ENCODE measurements at regions not wholly inside any gene's neighbourhood (a gene's known extent, or its start where the extent isn't known, plus 50 kb on each side); places are given as distances from the start of the nearest gene placed in this dataset.

DNA sequence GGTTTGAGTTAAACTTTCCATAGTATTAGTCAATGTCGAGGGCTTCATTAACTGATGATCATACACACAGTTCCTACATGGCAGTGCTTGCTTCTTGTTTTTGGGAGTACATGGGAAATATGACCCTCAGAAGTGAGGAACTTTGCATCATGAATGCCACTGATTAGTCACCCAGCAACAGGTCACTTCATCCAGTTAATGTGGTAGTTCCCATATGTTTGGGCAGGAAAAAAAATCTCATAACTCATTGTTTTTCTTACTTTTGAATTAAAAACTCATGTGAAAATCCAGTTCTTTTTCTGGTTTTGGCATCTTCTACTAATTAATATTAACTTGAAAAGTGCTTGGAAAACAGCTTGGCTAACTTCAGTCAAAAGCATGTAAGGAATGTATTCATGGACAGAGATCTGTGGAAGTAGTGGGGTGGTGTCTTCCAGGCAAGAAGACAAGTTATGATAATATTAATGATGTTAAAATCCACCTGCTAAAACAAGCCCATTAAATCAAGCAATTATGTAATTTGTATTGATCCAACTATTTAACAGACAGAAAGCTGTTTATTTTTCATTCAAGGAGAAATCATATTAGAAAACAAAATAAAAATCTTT is 309.1 kb upstream of the NAV3 start:
- no peaks in the 10 kb centered on the region for H3K36me3 ChIP-seq (ENCODE audit: control insufficient read depth, insufficient read depth, low read length)
- no peaks in the 10 kb centered on the region for H3K27me3 ChIP-seq (ENCODE audit: control insufficient read depth in 2 of 2, insufficient read depth in 2 of 2, low read length in 2 of 2)
- H4K20me1 ChIP-seq (replicated peaks; ENCODE audit: control insufficient read depth, insufficient read depth, low read length) = no peaks in the 10 kb centered on the region
- H3K4me2 ChIP-seq (ENCODE audit: insufficient read depth, low read length) = no peak overlapping the region
- FAIRE-seq = no peak
- no peak overlapping the region for H2AFZ ChIP-seq (ENCODE audit: low read depth, low read length)
- intact Hi-C loops (cut with micrococcal nuclease) (no loop called here), in situ Hi-C loops (cut with MboI) (no loop called here)
- ChIA-PET CTCF (ENCODE audit: low intra/inter-chr PET ratio) (interaction anchor here (0.8 kb wide), 1 partner anchor 202 kb away, joined by 3 read pairs; no protein-coding TSS in a partner anchor), POLR2A (no interaction called here)
- no peaks in the 10 kb centered on the region for H3K4me1 ChIP-seq (replicated peaks in 1 of 2; ENCODE audit: control insufficient read depth in 2 of 2, insufficient read depth in 2 of 2, low read length in 2 of 2)
- H3K9me3 ChIP-seq (replicated peaks; ENCODE audit: control insufficient read depth, insufficient read depth, low read depth, low read length) = no peaks in the 10 kb centered on the region
- ATAC-seq = no peak
- no peak overlapping the region for H3K9ac ChIP-seq (ENCODE audit: insufficient read depth in 1 of 2, low read depth in 2 of 2, low read length in 2 of 2)
- no peak overlapping the region for H3K27ac ChIP-seq (ENCODE audit: extremely low read depth, low read depth, low read length)
- DNase-seq (ENCODE audit: extremely low read depth in 1 of 4, low spot score in 3 of 4) = no peak
- H3K79me2 ChIP-seq (ENCODE audit: control insufficient read depth, insufficient read depth, low read length) = no peaks in the 10 kb centered on the region
- 0% methylated on average over 1 of the region's 1 CpG for WGBS (ENCODE audit: insufficient coverage, low coverage, missing lambda C conversion rate)
- no peaks in the 10 kb centered on the region for H3K9me1 ChIP-seq (ENCODE audit: control insufficient read depth, insufficient read depth, low read length)
- TF ChIP-seq EWSR1 (IDR thresholded peaks at IDR 0.05; ENCODE audit: borderline replicate concordance, low read depth, partially characterized antibody) = no peak
- TF ChIP-seq JUN (IDR thresholded peaks at IDR 0.05; ENCODE audit: borderline replicate concordance, low read depth, low read length) = no peak
- no peak for TF ChIP-seq JUN (CRISPR knock-in tag; IDR thresholded peaks at IDR 0.05; ENCODE audit: borderline replicate concordance)
- H3K4me3 ChIP-seq = no peak overlapping the region
- no TSS peak for BruUV-seq (replicated peaks)

DNA sequence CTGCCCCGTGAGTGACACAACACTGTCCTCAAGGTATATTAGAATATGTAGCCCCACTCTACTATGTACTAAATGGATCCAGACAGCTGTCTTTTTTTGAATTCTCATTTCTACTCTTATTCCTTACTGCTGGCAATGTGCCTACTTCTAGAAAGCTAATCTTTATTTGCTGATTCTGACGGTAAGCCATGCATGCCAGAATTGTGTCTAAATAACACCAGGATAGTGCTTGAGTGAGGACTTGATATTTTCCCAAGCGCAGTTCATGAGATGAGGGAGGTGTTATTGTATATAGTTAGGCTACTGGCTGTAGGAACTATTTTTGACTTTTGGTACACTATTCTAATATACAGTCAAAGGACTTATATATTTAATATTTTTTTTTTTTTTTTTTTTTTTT is 316.2 kb upstream of the NAV3 start:
- H4K20me1 ChIP-seq (replicated peaks; ENCODE audit: control insufficient read depth, insufficient read depth, low read length) = no peaks in the 10 kb centered on the region
- CTCF ChIA-PET (ENCODE audit: low intra/inter-chr PET ratio) = no interaction called here
- BruUV-seq (replicated peaks) = no TSS peak
- H3K4me3 ChIP-seq = no peak overlapping the region
- H3K79me2 ChIP-seq (ENCODE audit: control insufficient read depth, insufficient read depth, low read length) = no peaks in the 10 kb centered on the region
- no peaks in the 10 kb centered on the region for H3K4me1 ChIP-seq (replicated peaks in 1 of 2; ENCODE audit: control insufficient read depth in 2 of 2, insufficient read depth in 2 of 2, low read length in 2 of 2)
- POLR2A ChIA-PET = no interaction called here
- H3K4me2 ChIP-seq (ENCODE audit: insufficient read depth, low read length) = no peak overlapping the region
- no peak overlapping the region for H3K27ac ChIP-seq (ENCODE audit: extremely low read depth, low read depth, low read length)
- no peaks in the 10 kb centered on the region; the same call in 1 of the 2 replicates for H3K9me3 ChIP-seq (replicated peaks; ENCODE audit: control insufficient read depth, insufficient read depth, low read depth, low read length)
- no peak overlapping the region for H3K9ac ChIP-seq (ENCODE audit: insufficient read depth in 1 of 2, low read depth in 2 of 2, low read length in 2 of 2)
- no peaks in the 10 kb centered on the region for H3K36me3 ChIP-seq (ENCODE audit: control insufficient read depth, insufficient read depth, low read length)
- no peaks in the 10 kb centered on the region for H3K27me3 ChIP-seq (ENCODE audit: control insufficient read depth in 2 of 2, insufficient read depth in 2 of 2, low read length in 2 of 2)
- intact Hi-C loops (cut with micrococcal nuclease) (no loop called here), in situ Hi-C loops (cut with MboI) (no loop called here)
- FAIRE-seq (no peak), DNase-seq (ENCODE audit: extremely low read depth in 1 of 4, low spot score in 3 of 4) (no peak), ATAC-seq (no peak)
- WGBS (ENCODE audit: insufficient coverage, low coverage, missing lambda C conversion rate) = 3% methylated on average over 3 of the region's 3 CpGs
- no peak overlapping the region for H2AFZ ChIP-seq (ENCODE audit: low read depth, low read length)
- no peaks in the 10 kb centered on the region for H3K9me1 ChIP-seq (ENCODE audit: control insufficient read depth, insufficient read depth, low read length)
- TF ChIP-seq ZNF354B (CRISPR knock-in tag; IDR thresholded peaks at IDR 0.05) (no peak), ZC3H8 (IDR thresholded peaks at IDR 0.05) (no peak)
- TF ChIP-seq, protein P1, sequence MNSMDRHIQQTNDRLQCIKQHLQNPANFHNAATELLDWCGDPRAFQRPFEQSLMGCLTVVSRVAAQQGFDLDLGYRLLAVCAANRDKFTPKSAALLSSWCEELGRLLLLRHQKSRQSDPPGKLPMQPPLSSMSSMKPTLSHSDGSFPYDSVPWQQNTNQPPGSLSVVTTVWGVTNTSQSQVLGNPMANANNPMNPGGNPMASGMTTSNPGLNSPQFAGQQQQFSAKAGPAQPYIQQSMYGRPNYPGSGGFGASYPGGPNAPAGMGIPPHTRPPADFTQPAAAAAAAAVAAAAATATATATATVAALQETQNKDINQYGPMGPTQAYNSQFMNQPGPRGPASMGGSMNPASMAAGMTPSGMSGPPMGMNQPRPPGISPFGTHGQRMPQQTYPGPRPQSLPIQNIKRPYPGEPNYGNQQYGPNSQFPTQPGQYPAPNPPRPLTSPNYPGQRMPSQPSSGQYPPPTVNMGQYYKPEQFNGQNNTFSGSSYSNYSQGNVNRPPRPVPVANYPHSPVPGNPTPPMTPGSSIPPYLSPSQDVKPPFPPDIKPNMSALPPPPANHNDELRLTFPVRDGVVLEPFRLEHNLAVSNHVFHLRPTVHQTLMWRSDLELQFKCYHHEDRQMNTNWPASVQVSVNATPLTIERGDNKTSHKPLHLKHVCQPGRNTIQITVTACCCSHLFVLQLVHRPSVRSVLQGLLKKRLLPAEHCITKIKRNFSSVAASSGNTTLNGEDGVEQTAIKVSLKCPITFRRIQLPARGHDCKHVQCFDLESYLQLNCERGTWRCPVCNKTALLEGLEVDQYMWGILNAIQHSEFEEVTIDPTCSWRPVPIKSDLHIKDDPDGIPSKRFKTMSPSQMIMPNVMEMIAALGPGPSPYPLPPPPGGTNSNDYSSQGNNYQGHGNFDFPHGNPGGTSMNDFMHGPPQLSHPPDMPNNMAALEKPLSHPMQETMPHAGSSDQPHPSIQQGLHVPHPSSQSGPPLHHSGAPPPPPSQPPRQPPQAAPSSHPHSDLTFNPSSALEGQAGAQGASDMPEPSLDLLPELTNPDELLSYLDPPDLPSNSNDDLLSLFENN (IDR thresholded peaks at IDR 0.05; ENCODE audit: low read depth in 2 of 2, low read length in 2 of 2) = no peak
- TF ChIP-seq, protein P2, sequence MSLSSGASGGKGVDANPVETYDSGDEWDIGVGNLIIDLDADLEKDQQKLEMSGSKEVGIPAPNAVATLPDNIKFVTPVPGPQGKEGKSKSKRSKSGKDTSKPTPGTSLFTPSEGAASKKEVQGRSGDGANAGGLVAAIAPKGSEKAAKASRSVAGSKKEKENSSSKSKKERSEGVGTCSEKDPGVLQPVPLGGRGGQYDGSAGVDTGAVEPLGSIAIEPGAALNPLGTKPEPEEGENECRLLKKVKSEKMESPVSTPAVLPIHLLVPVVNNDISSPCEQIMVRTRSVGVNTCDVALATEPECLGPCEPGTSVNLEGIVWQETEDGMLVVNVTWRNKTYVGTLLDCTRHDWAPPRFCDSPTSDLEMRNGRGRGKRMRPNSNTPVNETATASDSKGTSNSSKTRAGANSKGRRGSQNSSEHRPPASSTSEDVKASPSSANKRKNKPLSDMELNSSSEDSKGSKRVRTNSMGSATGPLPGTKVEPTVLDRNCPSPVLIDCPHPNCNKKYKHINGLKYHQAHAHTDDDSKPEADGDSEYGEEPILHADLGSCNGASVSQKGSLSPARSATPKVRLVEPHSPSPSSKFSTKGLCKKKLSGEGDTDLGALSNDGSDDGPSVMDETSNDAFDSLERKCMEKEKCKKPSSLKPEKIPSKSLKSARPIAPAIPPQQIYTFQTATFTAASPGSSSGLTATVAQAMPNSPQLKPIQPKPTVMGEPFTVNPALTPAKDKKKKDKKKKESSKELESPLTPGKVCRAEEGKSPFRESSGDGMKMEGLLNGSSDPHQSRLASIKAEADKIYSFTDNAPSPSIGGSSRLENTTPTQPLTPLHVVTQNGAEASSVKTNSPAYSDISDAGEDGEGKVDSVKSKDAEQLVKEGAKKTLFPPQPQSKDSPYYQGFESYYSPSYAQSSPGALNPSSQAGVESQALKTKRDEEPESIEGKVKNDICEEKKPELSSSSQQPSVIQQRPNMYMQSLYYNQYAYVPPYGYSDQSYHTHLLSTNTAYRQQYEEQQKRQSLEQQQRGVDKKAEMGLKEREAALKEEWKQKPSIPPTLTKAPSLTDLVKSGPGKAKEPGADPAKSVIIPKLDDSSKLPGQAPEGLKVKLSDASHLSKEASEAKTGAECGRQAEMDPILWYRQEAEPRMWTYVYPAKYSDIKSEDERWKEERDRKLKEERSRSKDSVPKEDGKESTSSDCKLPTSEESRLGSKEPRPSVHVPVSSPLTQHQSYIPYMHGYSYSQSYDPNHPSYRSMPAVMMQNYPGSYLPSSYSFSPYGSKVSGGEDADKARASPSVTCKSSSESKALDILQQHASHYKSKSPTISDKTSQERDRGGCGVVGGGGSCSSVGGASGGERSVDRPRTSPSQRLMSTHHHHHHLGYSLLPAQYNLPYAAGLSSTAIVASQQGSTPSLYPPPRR (CRISPR knock-in tag; IDR thresholded peaks at IDR 0.05; ENCODE audit: borderline replicate concordance) = no peak
